ENCODE measurements at regions not wholly inside any gene's neighbourhood (a gene's known extent, or its start where the extent isn't known, plus 50 kb on each side); places are given as distances from the start of the nearest gene placed in this dataset.
A peak's percentile ranks its signal among the peaks of the same experiment; 100 is the strongest.

DNA sequence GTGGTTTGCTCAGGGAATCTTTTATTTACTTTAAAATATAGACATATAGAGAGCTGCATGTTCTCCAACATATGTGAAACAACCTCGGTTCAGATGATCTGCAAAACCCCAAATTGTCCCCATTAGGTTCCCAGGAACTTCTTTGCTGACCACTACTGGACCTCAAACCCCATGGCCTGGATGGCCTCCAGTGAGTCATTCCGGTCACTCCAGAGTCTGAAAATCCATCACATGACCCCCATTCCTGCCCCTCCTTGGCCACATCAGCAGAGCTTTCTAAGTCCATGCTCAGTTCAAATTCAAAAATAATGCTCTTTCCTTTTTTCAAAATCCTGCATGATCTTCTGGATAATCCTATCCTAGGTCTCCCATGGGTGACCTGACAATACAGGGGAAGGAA is 271.0 kb downstream of the TNS1 start:
- H3K4me1 ChIP-seq (ENCODE audit: control insufficient read depth in 1 of 2, insufficient read depth in 2 of 2, low read depth in 1 of 2, low read length in 1 of 2) = peaks cover 22 to 41% of the 10 kb centered on the region in 2 experiments
- no peak overlapping the region for H2AFZ ChIP-seq (ENCODE audit: low read depth)
- no peaks in the 10 kb centered on the region for H3K79me2 ChIP-seq (ENCODE audit: insufficient read depth)
- H3K27me3 ChIP-seq (ENCODE audit: insufficient read depth) = no peaks in the 10 kb centered on the region
- ChIA-PET CTCF (interaction anchor here (0.6 to 1.6 kb wide), 4 partner anchors 16 to 1038 kb away, joined by 3 to 6 read pairs (median 4); no protein-coding TSS in a partner anchor), POLR2A (no interaction called here)
- no peak overlapping the region for H3K4me3 ChIP-seq (ENCODE audit: low read depth in 2 of 2, low read length in 1 of 2)
- no peaks in the 10 kb centered on the region for H3K9me2 ChIP-seq
- no peak for DNase-seq
- peaks cover 7% of the 10 kb centered on the region for H3F3A ChIP-seq (replicated peaks; ENCODE audit: insufficient read depth)
- no peak overlapping the region for H3K4me2 ChIP-seq
- no peaks in the 10 kb centered on the region for H3K36me3 ChIP-seq (replicated peaks in 1 of 2; ENCODE audit: control insufficient read depth in 1 of 2, insufficient read depth in 2 of 2, low read length in 1 of 2)
- TF ChIP-seq FOXM1 (IDR thresholded peaks at IDR 0.05; ENCODE audit: low read depth) (no peak), USF1 (IDR thresholded peaks at IDR 0.05; ENCODE audit: borderline replicate concordance, low read depth) (peak; percentile 27; the same call in 1 of the 2 replicates), FOSL2 (IDR thresholded peaks at IDR 0.05; ENCODE audit: borderline replicate concordance, low read depth) (no peak), RFX5 (IDR thresholded peaks at IDR 0.05; ENCODE audit: low read length) (no peak), EP300 (IDR thresholded peaks at IDR 0.05; ENCODE audit: borderline replicate concordance in 1 of 2, low read depth in 1 of 2, low read length in 1 of 2) (no peak), SIN3A (IDR thresholded peaks at IDR 0.05; ENCODE audit: borderline replicate concordance, low read depth, low read length) (no peak), TAF1 (IDR thresholded peaks at IDR 0.05; ENCODE audit: borderline replicate concordance, low read depth, low read length) (no peak)
- H3K9me3 ChIP-seq = no peaks in the 10 kb centered on the region
- WGBS (ENCODE audit: low lambda C conversion rate) = 83% methylated on average over 2 of the region's 2 CpGs
- H4K20me1 ChIP-seq (ENCODE audit: insufficient read depth) = no peaks in the 10 kb centered on the region
- H3K9ac ChIP-seq = no peak overlapping the region
- peak overlapping the region; percentile 81 to 85; a peak in 3 of 4 replicates for H3K27ac ChIP-seq (ENCODE audit: low read depth in 2 of 2, low read length in 1 of 2)

DNA sequence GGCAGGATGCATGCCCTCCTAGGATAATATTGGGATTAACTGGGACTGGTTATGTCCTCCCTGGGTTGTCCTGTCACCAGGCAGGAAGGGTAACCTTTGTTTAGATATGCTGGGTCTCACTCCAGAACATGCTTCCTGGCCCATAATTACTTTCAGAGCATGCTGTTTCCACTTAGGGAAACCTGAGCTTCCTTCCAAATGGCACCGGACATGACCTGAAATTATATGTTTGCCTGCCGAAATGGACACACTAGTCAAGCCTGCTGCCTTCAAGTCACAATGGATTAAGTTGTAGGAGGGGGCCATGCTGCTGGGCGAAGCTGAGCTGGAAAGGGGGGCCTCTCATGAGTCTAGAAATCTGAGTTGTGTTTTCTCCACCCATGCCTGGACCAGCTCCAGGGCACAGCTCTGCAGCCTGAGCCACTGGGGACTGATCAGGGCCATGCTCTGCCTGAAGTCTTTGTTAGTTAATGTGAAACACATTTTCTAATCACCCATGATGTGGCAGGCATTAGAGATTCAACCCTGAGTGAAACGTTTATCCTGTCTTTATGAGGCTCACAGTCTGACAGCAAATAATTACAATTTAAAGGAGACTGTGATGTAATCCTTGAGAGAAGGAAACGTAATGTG is 273.3 kb downstream of the TNS1 start:
- Histone ChIP-seq H3K27me3 (ENCODE audit: insufficient read depth) (no peaks in the 10 kb centered on the region), H3K9me3 (no peaks in the 10 kb centered on the region), H3K79me2 (ENCODE audit: insufficient read depth) (no peaks in the 10 kb centered on the region), H3K4me2 (no peak overlapping the region; the same call in 1 of the 2 replicates), H3K27ac (ENCODE audit: low read depth in 2 of 2, low read length in 1 of 2) (peak overlapping the region; percentile 38 to 93; a peak in 3 of 4 replicates), H2AFZ (ENCODE audit: low read depth) (no peak overlapping the region), H4K20me1 (ENCODE audit: insufficient read depth) (no peaks in the 10 kb centered on the region), H3K9ac (no peak overlapping the region), H3K4me3 (ENCODE audit: low read depth in 2 of 2, low read length in 1 of 2) (no peak overlapping the region), H3K4me1 (ENCODE audit: control insufficient read depth in 1 of 2, insufficient read depth in 2 of 2, low read depth in 1 of 2, low read length in 1 of 2) (peaks cover 22 to 32% of the 10 kb centered on the region in 2 experiments), H3K9me2 (no peaks in the 10 kb centered on the region), H3K36me3 (replicated peaks in 1 of 2; ENCODE audit: control insufficient read depth in 1 of 2, insufficient read depth in 2 of 2, low read length in 1 of 2) (no peaks in the 10 kb centered on the region), H3F3A (replicated peaks; ENCODE audit: insufficient read depth) (peaks cover 7% of the 10 kb centered on the region)
- CTCF ChIA-PET = interaction anchor here (0.6 to 2.2 kb wide), 6 partner anchors 16 to 1210 kb away, joined by 3 to 9 read pairs (median 4); no protein-coding TSS in a partner anchor
- POLR2A ChIA-PET = interaction anchor here (0.6 kb wide), 1 partner anchor 1097 kb away, joined by 3 read pairs; no protein-coding TSS in a partner anchor
- WGBS (ENCODE audit: low lambda C conversion rate) = 20% methylated on average over 5 of the region's 5 CpGs
- DNase-seq = peak; percentile 68
- no peak for TF ChIP-seq RFX5 (IDR thresholded peaks at IDR 0.05; ENCODE audit: low read length)
- no peak for TF ChIP-seq USF2 (IDR thresholded peaks at IDR 0.05; ENCODE audit: borderline replicate concordance, low read depth, low read length)
- no peak for TF ChIP-seq ELF1 (IDR thresholded peaks at IDR 0.05)
- peak; percentile 40; the same call in 1 of the 2 replicates for TF ChIP-seq RCOR1 (IDR thresholded peaks at IDR 0.05; ENCODE audit: low read length)
- TF ChIP-seq MAX (IDR thresholded peaks at IDR 0.05; ENCODE audit: low read depth) = no peak
- no peak for TF ChIP-seq NRF1 (IDR thresholded peaks at IDR 0.05; ENCODE audit: low read depth, low read length)
- TF ChIP-seq, protein P1, sequence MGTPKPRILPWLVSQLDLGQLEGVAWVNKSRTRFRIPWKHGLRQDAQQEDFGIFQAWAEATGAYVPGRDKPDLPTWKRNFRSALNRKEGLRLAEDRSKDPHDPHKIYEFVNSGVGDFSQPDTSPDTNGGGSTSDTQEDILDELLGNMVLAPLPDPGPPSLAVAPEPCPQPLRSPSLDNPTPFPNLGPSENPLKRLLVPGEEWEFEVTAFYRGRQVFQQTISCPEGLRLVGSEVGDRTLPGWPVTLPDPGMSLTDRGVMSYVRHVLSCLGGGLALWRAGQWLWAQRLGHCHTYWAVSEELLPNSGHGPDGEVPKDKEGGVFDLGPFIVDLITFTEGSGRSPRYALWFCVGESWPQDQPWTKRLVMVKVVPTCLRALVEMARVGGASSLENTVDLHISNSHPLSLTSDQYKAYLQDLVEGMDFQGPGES (IDR thresholded peaks at IDR 0.05; ENCODE audit: low read depth, low read length) = no peak
- no peak for TF ChIP-seq FOSL2 (IDR thresholded peaks at IDR 0.05; ENCODE audit: borderline replicate concordance, low read depth)
- TF ChIP-seq YY1 (IDR thresholded peaks at IDR 0.05; ENCODE audit: low read depth) = no peak
- no peak for TF ChIP-seq JUND (IDR thresholded peaks at IDR 0.05)
- no peak for TF ChIP-seq TCF12 (IDR thresholded peaks at IDR 0.05)
- TF ChIP-seq RXRA (IDR thresholded peaks at IDR 0.05; ENCODE audit: borderline replicate concordance, low read depth) = no peak
- TF ChIP-seq POLR2AphosphoS5 (IDR thresholded peaks at IDR 0.05; ENCODE audit: low read depth, low read length) = no peak
- TF ChIP-seq CTCF (IDR thresholded peaks at IDR 0.05) = no peak
- peak; percentile 61 for TF ChIP-seq MXI1 (IDR thresholded peaks at IDR 0.05; ENCODE audit: low read depth, low read length)
- peak in 1 of 2 experiments; percentile 52; a peak in 2 of 4 replicates for TF ChIP-seq EP300 (IDR thresholded peaks at IDR 0.05; ENCODE audit: borderline replicate concordance in 1 of 2, low read depth in 1 of 2, low read length in 1 of 2)
- TF ChIP-seq RAD21 (IDR thresholded peaks at IDR 0.05; ENCODE audit: low read length) = no peak
- TF ChIP-seq EZH2phosphoT487 (IDR thresholded peaks at IDR 0.05; ENCODE audit: borderline replicate concordance, low read depth) = no peak
